ENCODE measurements at regions not wholly inside any gene's neighbourhood (a gene's known extent, or its start where the extent isn't known, plus 50 kb on each side); places are given as distances from the start of the nearest gene placed in this dataset.

GRCh38 chr9:115913696-115914095 lies 239.9 kb upstream of the PAPPA start:
- Histone ChIP-seq H3K23me2 (ENCODE audit: insufficient read length, low read depth, low read length, poor library complexity, severe bottlenecking) (no peaks in the 10 kb centered on the region), H3K14ac (ENCODE audit: insufficient read depth, low read length) (no peak overlapping the region), H4K20me1 (ENCODE audit: control insufficient read depth, insufficient read depth, insufficient read length) (no peaks in the 10 kb centered on the region), H3K56ac (ENCODE audit: insufficient read length, low read depth, low read length) (no peak overlapping the region), H3K23ac (ENCODE audit: insufficient read length, low read depth, low read length) (no peak overlapping the region), H3K9me3 (ENCODE audit: control insufficient read depth, low read depth, low read length) (no peaks in the 10 kb centered on the region), H3K27me3 (ENCODE audit: insufficient read depth, low read length) (no peaks in the 10 kb centered on the region), H4K91ac (ENCODE audit: insufficient read length, low read depth, low read length) (no peak overlapping the region), H3K4me2 (ENCODE audit: insufficient read depth, insufficient read length, low read length) (no peak overlapping the region), H3K79me1 (ENCODE audit: insufficient read depth, low read depth, low read length, poor library complexity, severe bottlenecking) (no peaks in the 10 kb centered on the region), H2BK12ac (ENCODE audit: insufficient read length, low read depth, low read length) (no peak overlapping the region), H3K18ac (ENCODE audit: insufficient read length, low read depth, low read length) (no peak overlapping the region), H4K5ac (ENCODE audit: insufficient read length, low read depth, low read length) (no peak overlapping the region), H2AK5ac (ENCODE audit: insufficient read length, low read length) (no peak overlapping the region), H2AFZ (ENCODE audit: low read length) (no peak overlapping the region), H3K9ac (ENCODE audit: extremely low read depth, insufficient read length, low read length) (no peak overlapping the region), H4K8ac (replicated peaks; ENCODE audit: insufficient read length, low read depth, low read length) (no peak overlapping the region), H3K27ac (ENCODE audit: insufficient read length, low read depth, low read length) (no peak overlapping the region), H3K4me1 (ENCODE audit: insufficient read depth, low read length) (no peaks in the 10 kb centered on the region), H3K4ac (ENCODE audit: low read depth, low read length) (no peak overlapping the region), H2BK5ac (ENCODE audit: insufficient read length, low read length) (no peak overlapping the region), H2BK15ac (ENCODE audit: low read depth, low read length) (no peak overlapping the region), H2BK20ac (ENCODE audit: low read depth, low read length, poor library complexity, severe bottlenecking) (no peak overlapping the region), H3K79me2 (ENCODE audit: insufficient read depth, low read length) (no peaks in the 10 kb centered on the region), H3T11ph (ENCODE audit: low read length) (no peak overlapping the region), H2BK120ac (ENCODE audit: low read depth, low read length, poor library complexity, severe bottlenecking) (no peak overlapping the region)
- H3K9me3 Mint-ChIP-seq, result no peaks in the 10 kb centered on the region
- H3K27ac Mint-ChIP-seq, result no peak overlapping the region
- H3K36me3 Mint-ChIP-seq (ENCODE audit: insufficient read depth in 1 of 3, low read depth in 3 of 3), result no peaks in the 10 kb centered on the region
- no peaks in the 10 kb centered on the region for H3K27me3 Mint-ChIP-seq (ENCODE audit: low read depth)
- H3K4me1 Mint-ChIP-seq, result peaks cover 5 to 6% of the 10 kb centered on the region in 2 experiments; a peak in 2 of 4 replicates
- no CpG with 5 or more reads among the region's 3 CpGs for WGBS (ENCODE audit: extremely low coverage, insufficient read length, low lambda C conversion rate)
- TF ChIP-seq, protein P1, sequence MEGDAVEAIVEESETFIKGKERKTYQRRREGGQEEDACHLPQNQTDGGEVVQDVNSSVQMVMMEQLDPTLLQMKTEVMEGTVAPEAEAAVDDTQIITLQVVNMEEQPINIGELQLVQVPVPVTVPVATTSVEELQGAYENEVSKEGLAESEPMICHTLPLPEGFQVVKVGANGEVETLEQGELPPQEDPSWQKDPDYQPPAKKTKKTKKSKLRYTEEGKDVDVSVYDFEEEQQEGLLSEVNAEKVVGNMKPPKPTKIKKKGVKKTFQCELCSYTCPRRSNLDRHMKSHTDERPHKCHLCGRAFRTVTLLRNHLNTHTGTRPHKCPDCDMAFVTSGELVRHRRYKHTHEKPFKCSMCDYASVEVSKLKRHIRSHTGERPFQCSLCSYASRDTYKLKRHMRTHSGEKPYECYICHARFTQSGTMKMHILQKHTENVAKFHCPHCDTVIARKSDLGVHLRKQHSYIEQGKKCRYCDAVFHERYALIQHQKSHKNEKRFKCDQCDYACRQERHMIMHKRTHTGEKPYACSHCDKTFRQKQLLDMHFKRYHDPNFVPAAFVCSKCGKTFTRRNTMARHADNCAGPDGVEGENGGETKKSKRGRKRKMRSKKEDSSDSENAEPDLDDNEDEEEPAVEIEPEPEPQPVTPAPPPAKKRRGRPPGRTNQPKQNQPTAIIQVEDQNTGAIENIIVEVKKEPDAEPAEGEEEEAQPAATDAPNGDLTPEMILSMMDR (conservative IDR thresholded peaks at IDR 0.05), result no peak
- no peak for DNase-seq
- H3K4me3 Mint-ChIP-seq, result no peak overlapping the region
